Loucy (cell line): ENCODE measurements at regions not wholly inside any gene's neighbourhood (a gene's known extent, or its start where the extent isn't known, plus 50 kb on each side); places are given as distances from the start of the nearest gene placed in this dataset.

Experiments
- H2AFZ ChIP-seq: fragments of 200-600 bp; sonication (generic); 2 replicates; pipeline ENCODE4 v1.6.0; 2016; ENCODE audit warnings: antibody characterized with exemption, mild to moderate bottlenecking, low read length, moderate library complexity
- H3F3A ChIP-seq: fragments of 200-600 bp; 2 replicates; pipeline ENCODE4 v1.6.0; 2016; ENCODE audit warnings: antibody characterized with exemption, low read depth, mild to moderate bottlenecking
- H3K27me3 ChIP-seq: fragments of 200-600 bp; sonication (generic); 2 replicates; pipeline ENCODE4 v1.6.1; 2014; ENCODE audit warnings: low read length, mild to moderate bottlenecking; ENCODE audit not compliant: insufficient read depth, poor library complexity, severe bottlenecking
- H3K36me3 ChIP-seq: fragments of 200-600 bp; sonication (generic); 2 replicates; pipeline ENCODE4 v1.6.1; 2016; ENCODE audit warnings: low read length; ENCODE audit not compliant: insufficient read depth
- H3K4me1 ChIP-seq: fragments of 200-600 bp; sonication (generic); 2 replicates; pipeline ENCODE4 v1.5.1; 2014; ENCODE audit warnings: low read length, mild to moderate bottlenecking; ENCODE audit not compliant: insufficient read depth, poor library complexity, severe bottlenecking
- H3K4me2 ChIP-seq: fragments of 200-600 bp; sonication (generic); 2 replicates; pipeline ENCODE4 v1.6.0; 2014; ENCODE audit warnings: antibody characterized with exemption, low read length, low read depth, mild to moderate bottlenecking; ENCODE audit not compliant: poor library complexity, severe bottlenecking
- H3K4me3 ChIP-seq: fragments of 200-600 bp; sonication (generic); 2 replicates; pipeline ENCODE4 v1.5.1; 2014; ENCODE audit warnings: low read length, mild to moderate bottlenecking, mixed read lengths; ENCODE audit not compliant: poor library complexity, severe bottlenecking
- H3K79me2 ChIP-seq: fragments of 200-600 bp; sonication (generic); 2 replicates; pipeline ENCODE4 v1.6.1; 2014; ENCODE audit warnings: low read length; ENCODE audit not compliant: insufficient read depth
- H3K9ac ChIP-seq: fragments of 200-600 bp; sonication (generic); 2 replicates; pipeline ENCODE4 v1.6.0; 2014; ENCODE audit warnings: mild to moderate bottlenecking, low read depth, low read length, moderate library complexity; ENCODE audit not compliant: poor library complexity, severe bottlenecking
- H3K9me2 ChIP-seq: fragments of 200-600 bp; sonication (generic); replicated peaks from 2 replicates; pipeline ENCODE4 v1.6.1; 2016; ENCODE audit warnings: low read depth, low read length, mixed read lengths
- H3K9me3 ChIP-seq: fragments of 200-600 bp; sonication (generic); 2 replicates; pipeline ENCODE4 v1.6.1; 2014; ENCODE audit warnings: mild to moderate bottlenecking, antibody characterized with exemption, low read length, low read depth; ENCODE audit not compliant: insufficient read depth
- H4K20me1 ChIP-seq: fragments of 200-600 bp; sonication (generic); 2 replicates; pipeline ENCODE4 v1.6.0; 2014; ENCODE audit warnings: antibody characterized with exemption, low read length, mild to moderate bottlenecking; ENCODE audit not compliant: insufficient read depth, poor library complexity, severe bottlenecking
- EZH2phosphoT487 ChIP-seq: fragments of 200-600 bp; IDR thresholded peaks from 2 replicates; pipeline ENCODE4 v1.6.1; 2018; ENCODE audit warnings: antibody characterized with exemption, mild to moderate bottlenecking, moderate library complexity, borderline replicate concordance
- TF ChIP-seq, protein P1 (sequence below): fragments of 200-600 bp; sonication (generic); conservative IDR thresholded peaks from 2 replicates; pipeline ENCODE4 v1.5.1; 2014; ENCODE audit warnings: mild to moderate bottlenecking, antibody characterized with exemption, low read length

DNA sequence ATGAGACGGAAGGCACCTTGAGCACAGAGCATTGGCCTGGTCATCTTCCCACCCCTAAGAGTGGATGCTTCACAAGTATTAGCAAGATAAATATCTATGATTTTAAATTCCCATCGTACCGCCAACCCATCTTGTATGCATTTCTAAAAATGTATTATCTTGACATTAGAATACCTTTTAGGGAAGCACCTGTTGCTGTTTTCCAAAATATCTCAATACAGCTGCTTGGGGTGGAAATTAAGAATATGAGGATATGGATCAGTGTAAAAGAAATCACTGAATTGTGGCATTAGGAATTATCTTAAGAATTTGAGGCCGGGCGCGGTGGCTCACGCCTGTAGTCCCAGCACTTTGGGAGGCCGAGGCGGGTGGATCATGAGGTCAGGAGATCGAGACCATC is 166.3 kb downstream of the ETS2 start:
- Histone ChIP-seq H3K79me2 (no peaks in the 10 kb centered on the region), H3K4me1 (peaks cover 49% of the 10 kb centered on the region), H4K20me1 (no peaks in the 10 kb centered on the region), H2AFZ (no peak overlapping the region), H3K9me2 (no peaks in the 10 kb centered on the region), H3K27me3 (no peaks in the 10 kb centered on the region), H3K36me3 (no peaks in the 10 kb centered on the region), H3K4me3 (no peak overlapping the region), H3K4me2 (no peak overlapping the region), H3K9ac (no peak overlapping the region), H3K9me3 (no peaks in the 10 kb centered on the region), H3F3A (no peaks in the 10 kb centered on the region)
- TF ChIP-seq EZH2phosphoT487: no peak
- TF ChIP-seq, protein P1, sequence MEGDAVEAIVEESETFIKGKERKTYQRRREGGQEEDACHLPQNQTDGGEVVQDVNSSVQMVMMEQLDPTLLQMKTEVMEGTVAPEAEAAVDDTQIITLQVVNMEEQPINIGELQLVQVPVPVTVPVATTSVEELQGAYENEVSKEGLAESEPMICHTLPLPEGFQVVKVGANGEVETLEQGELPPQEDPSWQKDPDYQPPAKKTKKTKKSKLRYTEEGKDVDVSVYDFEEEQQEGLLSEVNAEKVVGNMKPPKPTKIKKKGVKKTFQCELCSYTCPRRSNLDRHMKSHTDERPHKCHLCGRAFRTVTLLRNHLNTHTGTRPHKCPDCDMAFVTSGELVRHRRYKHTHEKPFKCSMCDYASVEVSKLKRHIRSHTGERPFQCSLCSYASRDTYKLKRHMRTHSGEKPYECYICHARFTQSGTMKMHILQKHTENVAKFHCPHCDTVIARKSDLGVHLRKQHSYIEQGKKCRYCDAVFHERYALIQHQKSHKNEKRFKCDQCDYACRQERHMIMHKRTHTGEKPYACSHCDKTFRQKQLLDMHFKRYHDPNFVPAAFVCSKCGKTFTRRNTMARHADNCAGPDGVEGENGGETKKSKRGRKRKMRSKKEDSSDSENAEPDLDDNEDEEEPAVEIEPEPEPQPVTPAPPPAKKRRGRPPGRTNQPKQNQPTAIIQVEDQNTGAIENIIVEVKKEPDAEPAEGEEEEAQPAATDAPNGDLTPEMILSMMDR: no peak

DNA sequence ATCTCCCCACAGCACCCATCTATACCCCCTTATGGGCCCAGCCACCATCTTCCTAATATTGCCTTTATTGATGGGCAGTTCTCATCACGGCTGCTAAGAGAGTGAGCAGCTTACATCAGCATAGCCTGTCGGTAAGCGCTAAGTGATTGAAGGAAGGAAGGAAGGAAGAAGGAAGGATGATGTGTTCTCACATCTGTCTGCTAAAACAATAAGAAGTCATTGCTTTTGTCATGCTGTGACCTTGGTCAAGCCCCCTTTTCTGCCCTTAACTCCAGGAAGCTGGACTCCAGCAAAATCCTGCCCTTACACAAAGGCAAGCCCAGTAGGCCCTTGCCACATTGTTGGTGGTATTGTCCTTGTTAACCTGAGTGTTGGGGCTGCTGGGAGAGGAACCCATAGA is 165.0 kb downstream of the ETS2 start:
- no peaks in the 10 kb centered on the region for H3K79me2 ChIP-seq
- TF ChIP-seq, protein P1: no peak
- no peak for TF ChIP-seq EZH2phosphoT487

DNA sequence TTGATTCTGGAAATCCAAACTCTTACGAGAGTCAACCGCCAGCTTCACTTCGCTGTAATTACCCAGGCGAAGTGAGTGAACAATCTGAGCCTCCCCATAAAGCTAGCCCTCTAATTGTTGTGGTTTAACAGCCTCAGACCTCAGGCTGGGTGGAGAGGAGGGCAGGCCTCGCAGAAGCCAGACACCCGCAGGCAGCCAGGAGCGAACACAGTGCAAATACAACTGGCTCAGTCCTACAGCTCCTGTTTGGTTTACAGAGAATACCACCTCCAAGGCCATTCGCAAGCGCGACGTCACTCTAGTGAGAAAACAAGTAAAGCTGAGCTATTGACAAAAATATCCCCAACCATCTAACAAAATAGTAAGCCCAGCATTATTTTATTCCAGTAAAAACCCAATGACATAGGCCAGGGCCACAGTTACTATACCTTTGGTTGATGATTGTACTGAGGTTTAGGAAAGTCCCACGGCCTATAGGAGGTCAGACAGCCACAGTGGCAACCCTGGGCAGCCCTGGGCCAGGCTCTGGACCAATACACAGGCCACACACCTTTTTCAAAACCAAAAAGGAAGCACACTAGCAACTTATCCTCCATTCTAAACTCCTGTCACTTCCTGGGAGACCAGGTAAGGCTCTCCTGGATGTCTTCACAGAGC is 163.3 kb downstream of the ETS2 start:
- H3K4me3 ChIP-seq: peak overlapping the region; percentile 24
- no peaks in the 10 kb centered on the region for H3K79me2 ChIP-seq
- peak overlapping the region; percentile 37 for H3K4me2 ChIP-seq
- H3K36me3 ChIP-seq: no peaks in the 10 kb centered on the region
- peaks cover 32% of the 10 kb centered on the region for H3K4me1 ChIP-seq
- H4K20me1 ChIP-seq: no peaks in the 10 kb centered on the region
- H3K9ac ChIP-seq: no peak overlapping the region
- TF ChIP-seq, protein P1: no peak
- TF ChIP-seq EZH2phosphoT487: no peak
- H3K9me3 ChIP-seq: no peaks in the 10 kb centered on the region
- no peaks in the 10 kb centered on the region for H3K27me3 ChIP-seq
- H2AFZ ChIP-seq: no peak overlapping the region
- no peaks in the 10 kb centered on the region for H3F3A ChIP-seq
- no peaks in the 10 kb centered on the region for H3K9me2 ChIP-seq

More for the DNA sequence above, 165.0 kb downstream of the ETS2 start:
- no peak overlapping the region for H3K9ac ChIP-seq
- no peaks in the 10 kb centered on the region for H3K9me2 ChIP-seq
- H3K4me2 ChIP-seq: no peak overlapping the region
- no peaks in the 10 kb centered on the region for H3K36me3 ChIP-seq
- H4K20me1 ChIP-seq: no peaks in the 10 kb centered on the region
- no peak overlapping the region for H3K4me3 ChIP-seq
- no peaks in the 10 kb centered on the region for H3F3A ChIP-seq
- H3K27me3 ChIP-seq: no peaks in the 10 kb centered on the region
- H3K9me3 ChIP-seq: no peaks in the 10 kb centered on the region
- H2AFZ ChIP-seq: no peak overlapping the region
- H3K4me1 ChIP-seq: peaks cover 44% of the 10 kb centered on the region
